Ascending aorta (tissue), 2 donors: ENCODE measurements at regions not wholly inside any gene's neighbourhood (a gene's known extent, or its start where the extent isn't known, plus 50 kb on each side); places are given as distances from the start of the nearest gene placed in this dataset.
A peak's percentile ranks its signal among the peaks of the same experiment; 100 is the strongest.

Source experiments
- DNase-seq, 2 donors: peaks; one replicate each; pipeline ENCODE4 v3.0.0-alpha.2; 2019; ENCODE audit warnings: low spot score in 2 of 2
- H3K27ac ChIP-seq, 2 donors: fragments of 200-600 bp; sonication (generic); one replicate each; pipeline ENCODE4 v1.5.1; 2016 to 2017; ENCODE audit warnings: mild to moderate bottlenecking in 1 of 2
- H3K27me3 ChIP-seq: fragments of 200-600 bp; sonication (generic); one replicate; pipeline ENCODE4 v1.5.1; 2017
- H3K36me3 ChIP-seq, 2 donors: fragments of 200-600 bp; sonication (generic); one replicate each; pipeline ENCODE4 v1.5.1; 2016
- H3K4me1 ChIP-seq, 2 donors: fragments of 200-600 bp; sonication (generic); one replicate each; pipeline ENCODE4 v1.5.1; 2016 to 2017; ENCODE audit warnings: mild to moderate bottlenecking in 1 of 2
- H3K4me3 ChIP-seq, 2 donors: fragments of 200-600 bp; sonication (generic); one replicate each; pipeline ENCODE4 v1.5.1; 2016 to 2017; ENCODE audit warnings: mild to moderate bottlenecking in 1 of 2
- H3K9me3 ChIP-seq, 2 donors: fragments of 200-600 bp; sonication (generic); one replicate each; pipeline ENCODE4 v1.5.1; 2016
- intact Hi-C: fragments of 100-400 bp; cut with DNase I; formaldehyde crosslinking; loops from one replicate; pipeline ENCODE4 v1.15.1; 2023
- TF ChIP-seq, protein P1 (sequence below), 3 experiments: fragments of 200-600 bp in 2 of 3; fragments of 450-650 bp in 1 of 3; sonication (generic) in 2 of 3; IDR thresholded peaks; one replicate each; pipeline ENCODE4 v1.5.1; 2016 to 2019; ENCODE audit warnings: antibody characterized with exemption in 3 of 3, mild to moderate bottlenecking in 1 of 3, moderate library complexity in 1 of 3

DNA sequence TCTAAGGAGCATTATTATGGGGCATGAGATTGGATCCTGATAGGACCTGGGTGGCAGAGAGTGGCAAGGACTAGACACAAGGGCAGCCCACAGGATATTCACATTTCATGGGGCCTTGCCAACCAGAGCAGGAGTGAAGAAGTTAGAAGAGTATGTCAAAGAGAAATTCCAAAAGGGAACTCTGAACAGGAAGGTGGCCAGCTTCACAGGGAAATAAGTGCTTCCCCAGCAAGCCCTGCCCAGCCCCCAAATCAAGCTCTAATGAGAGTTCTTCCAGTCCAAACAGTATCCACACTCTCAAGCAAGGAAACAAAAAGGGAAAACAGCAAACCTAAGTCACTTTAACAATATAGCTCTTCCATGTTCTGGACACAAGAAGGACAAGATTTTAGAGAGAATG is 130.2 kb upstream of the COL8A1 start:
- Histone ChIP-seq H3K27ac (peak overlapping the region; percentile 22 to 46), H3K36me3 (no peaks in the 10 kb centered on the region), H3K9me3 (no peaks in the 10 kb centered on the region), H3K4me1 (peaks cover 0 to 38% of the 10 kb centered on the region in 2 donors), H3K27me3 (no peaks in the 10 kb centered on the region), H3K4me3 (no peak overlapping the region)
- no peak for DNase-seq
- TF ChIP-seq, protein P1, sequence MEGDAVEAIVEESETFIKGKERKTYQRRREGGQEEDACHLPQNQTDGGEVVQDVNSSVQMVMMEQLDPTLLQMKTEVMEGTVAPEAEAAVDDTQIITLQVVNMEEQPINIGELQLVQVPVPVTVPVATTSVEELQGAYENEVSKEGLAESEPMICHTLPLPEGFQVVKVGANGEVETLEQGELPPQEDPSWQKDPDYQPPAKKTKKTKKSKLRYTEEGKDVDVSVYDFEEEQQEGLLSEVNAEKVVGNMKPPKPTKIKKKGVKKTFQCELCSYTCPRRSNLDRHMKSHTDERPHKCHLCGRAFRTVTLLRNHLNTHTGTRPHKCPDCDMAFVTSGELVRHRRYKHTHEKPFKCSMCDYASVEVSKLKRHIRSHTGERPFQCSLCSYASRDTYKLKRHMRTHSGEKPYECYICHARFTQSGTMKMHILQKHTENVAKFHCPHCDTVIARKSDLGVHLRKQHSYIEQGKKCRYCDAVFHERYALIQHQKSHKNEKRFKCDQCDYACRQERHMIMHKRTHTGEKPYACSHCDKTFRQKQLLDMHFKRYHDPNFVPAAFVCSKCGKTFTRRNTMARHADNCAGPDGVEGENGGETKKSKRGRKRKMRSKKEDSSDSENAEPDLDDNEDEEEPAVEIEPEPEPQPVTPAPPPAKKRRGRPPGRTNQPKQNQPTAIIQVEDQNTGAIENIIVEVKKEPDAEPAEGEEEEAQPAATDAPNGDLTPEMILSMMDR (IDR thresholded peaks at IDR 0.05) = no peak
- intact Hi-C loops = no loop called here

DNA sequence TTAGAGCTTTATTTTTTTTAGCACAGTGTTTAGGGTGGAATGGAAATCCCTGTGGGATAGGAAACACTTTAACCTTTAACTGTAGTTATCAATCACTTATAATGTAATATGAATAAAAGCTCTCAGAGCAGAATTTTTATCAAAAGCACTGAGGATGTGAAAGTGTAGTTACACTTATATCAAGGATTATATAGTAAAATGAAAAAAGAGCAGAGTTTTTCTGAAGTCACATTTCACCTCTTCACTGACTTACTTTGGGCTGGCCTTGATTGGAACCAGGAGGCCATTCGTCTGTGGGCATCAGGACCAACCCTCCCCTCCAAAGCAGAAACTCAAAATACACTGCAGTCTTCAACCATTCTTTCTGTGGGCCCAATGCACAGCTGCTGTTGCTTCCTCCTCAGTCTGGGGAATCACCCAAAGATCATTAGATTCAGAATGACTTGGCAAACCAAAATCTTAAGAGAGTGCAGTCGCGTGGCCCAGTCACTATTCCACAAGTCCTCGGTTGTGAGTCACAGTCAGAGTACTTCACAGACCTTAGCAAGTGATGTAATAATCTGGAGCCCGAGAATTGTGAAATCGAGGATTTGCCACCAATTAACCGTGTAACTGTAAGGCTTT is 132.6 kb upstream of the COL8A1 start:
- TF ChIP-seq, protein P1 (IDR thresholded peaks at IDR 0.05) = no peak
- no peaks in the 10 kb centered on the region for H3K36me3 ChIP-seq
- peak; percentile 30 to 81 for DNase-seq
- intact Hi-C loops = no loop called here
- H3K4me1 ChIP-seq = peaks cover 3 to 50% of the 10 kb centered on the region in 2 donors
- H3K27me3 ChIP-seq = no peaks in the 10 kb centered on the region
- no peak overlapping the region for H3K4me3 ChIP-seq
- H3K9me3 ChIP-seq = no peaks in the 10 kb centered on the region
- peak overlapping the region; percentile 31 to 87 for H3K27ac ChIP-seq

DNA sequence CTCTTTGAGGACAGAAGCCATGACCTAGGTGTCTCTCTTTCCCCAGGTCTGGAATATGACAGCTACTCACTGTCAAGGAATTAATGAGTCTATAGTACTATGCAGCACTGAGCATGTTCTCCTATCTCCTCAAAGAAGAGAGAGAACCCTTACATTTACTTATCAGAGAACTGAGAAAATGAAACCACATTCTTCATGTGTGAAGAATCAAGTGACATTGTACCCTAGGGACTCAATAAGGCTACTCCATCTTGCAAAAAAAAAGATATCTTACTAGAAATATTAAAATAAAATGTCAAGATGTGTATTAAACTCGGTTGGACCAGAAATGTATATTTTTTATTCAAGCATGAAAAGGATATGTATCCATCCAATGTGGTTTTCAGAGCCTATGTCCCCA is 133.2 kb upstream of the COL8A1 start:
- peak overlapping the region; percentile 31 to 87 for H3K27ac ChIP-seq
- no peaks in the 10 kb centered on the region for H3K9me3 ChIP-seq
- no peaks in the 10 kb centered on the region for H3K27me3 ChIP-seq
- intact Hi-C loops = no loop called here
- no peak overlapping the region for H3K4me3 ChIP-seq
- TF ChIP-seq, protein P1 (IDR thresholded peaks at IDR 0.05) = no peak
- H3K4me1 ChIP-seq = peaks cover 5 to 52% of the 10 kb centered on the region in 2 donors
- no peak for DNase-seq
- H3K36me3 ChIP-seq = no peaks in the 10 kb centered on the region

DNA sequence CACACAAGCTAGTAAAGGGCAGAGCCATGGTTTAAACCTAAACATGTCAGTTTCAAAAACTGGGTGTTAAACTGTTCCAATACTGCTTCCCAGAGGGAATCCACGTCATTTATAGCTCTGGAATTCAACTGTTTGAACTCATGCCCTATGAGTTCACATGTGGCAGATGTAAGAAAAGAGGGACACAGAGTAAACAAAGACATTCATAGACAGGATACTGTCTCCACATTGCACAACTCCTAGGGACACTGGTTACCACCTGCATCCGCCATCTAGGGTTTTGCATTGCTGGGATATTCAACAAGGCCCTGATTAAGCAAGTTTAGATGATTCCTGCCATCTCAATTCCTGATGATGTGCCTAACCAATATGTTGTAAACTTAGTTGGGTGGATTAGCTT is 134.1 kb upstream of the COL8A1 start:
- no peak for DNase-seq
- Histone ChIP-seq H3K27ac (peak overlapping the region; percentile 72 to 87), H3K4me1 (peaks cover 10 to 52% of the 10 kb centered on the region in 2 donors), H3K27me3 (no peaks in the 10 kb centered on the region), H3K4me3 (no peak overlapping the region), H3K36me3 (no peaks in the 10 kb centered on the region), H3K9me3 (no peaks in the 10 kb centered on the region)
- TF ChIP-seq, protein P1 (IDR thresholded peaks at IDR 0.05) = no peak
- intact Hi-C loops = loop anchor here (5.0 kb wide), 1 partner anchor 33 kb away; no protein-coding TSS in a partner anchor

DNA sequence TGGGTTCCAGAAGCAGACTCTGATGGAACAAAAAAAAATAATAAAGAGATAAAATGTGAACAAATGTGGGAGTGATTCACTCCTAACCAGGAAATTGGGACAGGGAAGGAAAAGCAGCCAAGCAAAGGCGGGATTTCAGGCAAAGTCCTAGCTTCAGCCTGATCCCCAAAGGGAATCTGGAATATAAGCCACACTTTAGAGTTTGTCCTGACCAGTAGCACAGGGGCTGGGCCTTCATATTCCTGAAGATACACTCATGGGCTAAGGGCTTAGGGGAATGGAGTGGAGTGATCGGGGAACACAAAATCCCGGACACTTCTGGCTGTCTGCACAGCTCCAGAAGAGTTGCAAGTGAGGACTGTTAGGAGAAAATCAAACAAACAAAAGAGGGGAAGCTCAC is 135.0 kb upstream of the COL8A1 start:
- TF ChIP-seq, protein P1 (IDR thresholded peaks at IDR 0.05) = no peak
- no peaks in the 10 kb centered on the region for H3K27me3 ChIP-seq
- no peaks in the 10 kb centered on the region for H3K36me3 ChIP-seq
- intact Hi-C loops = loop anchor here (5.0 kb wide), 1 partner anchor 34 kb away; no protein-coding TSS in a partner anchor
- DNase-seq = no peak
- H3K9me3 ChIP-seq = no peaks in the 10 kb centered on the region
- peaks cover 10 to 51% of the 10 kb centered on the region in 2 donors for H3K4me1 ChIP-seq
- H3K4me3 ChIP-seq = no peak overlapping the region
- peak overlapping the region; percentile 72 to 87 for H3K27ac ChIP-seq
